Spleen (tissue), 11 donors: ENCODE measurements at regions not wholly inside any gene's neighbourhood (a gene's known extent, or its start where the extent isn't known, plus 50 kb on each side); places are given as distances from the start of the nearest gene placed in this dataset.
A peak's percentile ranks its signal among the peaks of the same experiment; 100 is the strongest.

Experiments
- DNase-seq: peaks from one replicate; pipeline ENCODE4 v3.0.0-alpha.2; 2020
- H3K27ac ChIP-seq, 8 donors: fragments of 200-600 bp; sonication (generic) in 7 of 8; 1 replicate in 4 of 8; 2 replicates in 4 of 8; pipeline versions ENCODE4 v1.5.0 to v1.8.0; 2016 to 2021; ENCODE audit warnings: inconsistent platforms in 4 of 8, mild to moderate bottlenecking in 4 of 8, moderate library complexity in 1 of 8
- H3K27me3 ChIP-seq, 7 donors: fragments of 200-600 bp; sonication (generic) in 6 of 7; replicated peaks in 1 of 7; 1 replicate in 4 of 7; 2 replicates in 3 of 7; pipeline versions ENCODE4 v1.5.0 to v1.8.0; 2016 to 2021; ENCODE audit warnings: inconsistent platforms in 3 of 7, mild to moderate bottlenecking in 1 of 7
- H3K36me3 ChIP-seq, 6 donors: fragments of 200-600 bp; sonication (generic) in 5 of 6; 1 replicate in 4 of 6; 2 replicates in 2 of 6; pipeline versions ENCODE4 v1.5.0 to v1.8.0; 2016 to 2021; ENCODE audit warnings: inconsistent platforms in 2 of 6
- H3K4me1 ChIP-seq, 6 donors: fragments of 200-600 bp; sonication (generic) in 5 of 6; 1 replicate in 3 of 6; 2 replicates in 3 of 6; pipeline versions ENCODE4 v1.5.0 to v1.8.0; 2016 to 2021; ENCODE audit warnings: inconsistent platforms in 3 of 6
- H3K4me3 ChIP-seq, 8 donors: fragments of 200-600 bp; sonication (generic) in 7 of 8; 1 replicate in 4 of 8; 2 replicates in 4 of 8; pipeline versions ENCODE4 v1.5.0 to v1.8.0; 2016 to 2021; ENCODE audit warnings: inconsistent platforms in 4 of 8, mild to moderate bottlenecking in 4 of 8, moderate library complexity in 2 of 8
- H3K9me3 ChIP-seq, 8 donors: fragments of 200-600 bp; sonication (generic) in 7 of 8; 1 replicate in 4 of 8; 2 replicates in 4 of 8; pipeline versions ENCODE4 v1.5.0 to v1.8.0; 2016 to 2021; ENCODE audit warnings: inconsistent platforms in 4 of 8
- POLR2A ChIP-seq, 3 donors: fragments of 450-650 bp; IDR thresholded peaks; one replicate each; pipeline ENCODE4 v1.5.1; 2017; ENCODE audit warnings: antibody characterized with exemption in 3 of 3, mild to moderate bottlenecking in 1 of 3
- POLR2AphosphoS5 ChIP-seq, 3 donors: sonication (generic); formaldehyde crosslinking; IDR thresholded peaks; one replicate each; pipeline ENCODE4 v1.5.1; 2017; ENCODE audit warnings: antibody characterized with exemption in 3 of 3
- WGBS, 5 donors: extraction: QIAGEN DNeasy Blood & Tissue Kit in 3 of 5; methylation state at CpG; one replicate each; pipeline versions ENCODE4 v1.1.5 to v1.1.7; 2013 to 2018; 5-methylcytosine and 5-hydroxymethylcytosine counted together
- intact Hi-C: fragments of 100-400 bp; cut with DNase I; formaldehyde crosslinking; loops from one replicate; pipeline ENCODE4 v1.15.0; 2023; ENCODE audit warnings: low total_unique reads
- TF ChIP-seq, protein P1 (sequence below), 11 experiments: fragments of 200-600 bp in 7 of 11; fragments of 450-650 bp in 4 of 11; sonication (generic) in 4 of 11; IDR thresholded peaks in 8 of 11; conservative IDR thresholded peaks in 3 of 11; 1 replicate in 7 of 11; 2 replicates in 4 of 11; pipeline versions ENCODE4 v1.4.0 to v1.8.0; 2016 to 2021; ENCODE audit warnings: antibody characterized with exemption in 11 of 11, inconsistent platforms in 4 of 11, mild to moderate bottlenecking in 1 of 11
- donor health status: healthy with polysubstance abuse.
- donor health status: DM: no; HTN: no; CAD: no; lungs with moderate emphysema.
- donor health status: DM: no; HTN: no; CAD: no.
- donor health status: Bipolar disorder and iron deficiency.
- donor health status: healthy.
- donor health status: DM: no; HTN: no; CAD: no.
- donor health status: DM: yes; HTN: yes; CAD: no.

GRCh38 chr11:134711588-134711987 lies 299.5 kb upstream of the B3GAT1 start:
- Histone ChIP-seq H3K27me3 (peaks cover 0 to 16% (median 0%) of the 10 kb centered on the region in 7 donors), H3K4me3 (no peak overlapping the region), H3K27ac (no peak overlapping the region), H3K4me1 (no peaks in the 10 kb centered on the region), H3K9me3 (no peaks in the 10 kb centered on the region), H3K36me3 (no peaks in the 10 kb centered on the region)
- DNase-seq = no peak
- TF ChIP-seq, protein P1, sequence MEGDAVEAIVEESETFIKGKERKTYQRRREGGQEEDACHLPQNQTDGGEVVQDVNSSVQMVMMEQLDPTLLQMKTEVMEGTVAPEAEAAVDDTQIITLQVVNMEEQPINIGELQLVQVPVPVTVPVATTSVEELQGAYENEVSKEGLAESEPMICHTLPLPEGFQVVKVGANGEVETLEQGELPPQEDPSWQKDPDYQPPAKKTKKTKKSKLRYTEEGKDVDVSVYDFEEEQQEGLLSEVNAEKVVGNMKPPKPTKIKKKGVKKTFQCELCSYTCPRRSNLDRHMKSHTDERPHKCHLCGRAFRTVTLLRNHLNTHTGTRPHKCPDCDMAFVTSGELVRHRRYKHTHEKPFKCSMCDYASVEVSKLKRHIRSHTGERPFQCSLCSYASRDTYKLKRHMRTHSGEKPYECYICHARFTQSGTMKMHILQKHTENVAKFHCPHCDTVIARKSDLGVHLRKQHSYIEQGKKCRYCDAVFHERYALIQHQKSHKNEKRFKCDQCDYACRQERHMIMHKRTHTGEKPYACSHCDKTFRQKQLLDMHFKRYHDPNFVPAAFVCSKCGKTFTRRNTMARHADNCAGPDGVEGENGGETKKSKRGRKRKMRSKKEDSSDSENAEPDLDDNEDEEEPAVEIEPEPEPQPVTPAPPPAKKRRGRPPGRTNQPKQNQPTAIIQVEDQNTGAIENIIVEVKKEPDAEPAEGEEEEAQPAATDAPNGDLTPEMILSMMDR (IDR thresholded peaks at IDR 0.05 in 8 of 11, conservative IDR thresholded peaks at IDR 0.05 in 3 of 11) = no peak
- no peak for TF ChIP-seq POLR2A (IDR thresholded peaks at IDR 0.05)
- TF ChIP-seq POLR2AphosphoS5 (IDR thresholded peaks at IDR 0.05) = no peak
- WGBS, 5 donors = 84 to 89% (median 86%) methylated on average over 8 of the region's 8 CpGs
- intact Hi-C loops = no loop called here

GRCh38 chr11:134710861-134711407 lies 298.9 kb upstream of the B3GAT1 start:
- H3K36me3 ChIP-seq = no peaks in the 10 kb centered on the region
- H3K9me3 ChIP-seq = no peaks in the 10 kb centered on the region
- H3K4me1 ChIP-seq = no peaks in the 10 kb centered on the region
- H3K27me3 ChIP-seq = peaks cover 0 to 9% (median 0%) of the 10 kb centered on the region in 7 donors
- intact Hi-C loops = no loop called here
- H3K4me3 ChIP-seq = no peak overlapping the region
- DNase-seq = no peak
- 66 to 79% (median 72%) methylated on average over 4 of the region's 4 CpGs for WGBS, 5 donors
- TF ChIP-seq, protein P1 (IDR thresholded peaks at IDR 0.05 in 8 of 11, conservative IDR thresholded peaks at IDR 0.05 in 3 of 11) = no peak
- TF ChIP-seq POLR2A (IDR thresholded peaks at IDR 0.05) (no peak), POLR2AphosphoS5 (IDR thresholded peaks at IDR 0.05) (no peak)
- H3K27ac ChIP-seq = no peak overlapping the region

DNA sequence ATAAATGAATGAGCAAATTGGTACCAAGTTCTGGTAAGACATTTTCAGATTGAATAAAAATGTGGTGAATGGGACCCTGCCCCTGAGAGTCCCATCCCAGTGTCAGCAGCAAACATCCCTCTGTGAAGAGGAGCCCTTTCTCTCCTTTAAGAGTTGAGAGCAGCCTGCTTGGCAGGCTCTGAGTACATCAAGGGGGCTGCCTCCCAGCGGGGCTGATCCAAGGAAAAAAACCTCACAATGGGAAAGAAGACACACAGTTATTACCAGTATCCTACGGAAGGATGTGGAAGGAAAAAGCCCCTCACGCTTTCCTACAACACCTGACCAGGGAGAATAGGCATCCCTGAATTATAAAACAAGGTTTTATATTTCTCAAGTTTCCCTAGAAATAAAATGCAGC lies 293.8 kb upstream of the B3GAT1 start:
- no peak overlapping the region for H3K27ac ChIP-seq
- intact Hi-C loops = no loop called here
- peaks cover 0 to 26% (median 0%) of the 10 kb centered on the region in 7 donors for H3K27me3 ChIP-seq
- 57 to 72% (median 66%) methylated on average over 3 of the region's 3 CpGs for WGBS, 5 donors
- no peaks in the 10 kb centered on the region for H3K4me1 ChIP-seq
- no peak for TF ChIP-seq POLR2AphosphoS5 (IDR thresholded peaks at IDR 0.05)
- no peak for TF ChIP-seq POLR2A (IDR thresholded peaks at IDR 0.05)
- TF ChIP-seq, protein P1 (IDR thresholded peaks at IDR 0.05 in 8 of 11, conservative IDR thresholded peaks at IDR 0.05 in 3 of 11) = no peak
- H3K36me3 ChIP-seq = no peaks in the 10 kb centered on the region
- no peaks in the 10 kb centered on the region for H3K9me3 ChIP-seq
- DNase-seq = no peak
- no peak overlapping the region for H3K4me3 ChIP-seq

DNA sequence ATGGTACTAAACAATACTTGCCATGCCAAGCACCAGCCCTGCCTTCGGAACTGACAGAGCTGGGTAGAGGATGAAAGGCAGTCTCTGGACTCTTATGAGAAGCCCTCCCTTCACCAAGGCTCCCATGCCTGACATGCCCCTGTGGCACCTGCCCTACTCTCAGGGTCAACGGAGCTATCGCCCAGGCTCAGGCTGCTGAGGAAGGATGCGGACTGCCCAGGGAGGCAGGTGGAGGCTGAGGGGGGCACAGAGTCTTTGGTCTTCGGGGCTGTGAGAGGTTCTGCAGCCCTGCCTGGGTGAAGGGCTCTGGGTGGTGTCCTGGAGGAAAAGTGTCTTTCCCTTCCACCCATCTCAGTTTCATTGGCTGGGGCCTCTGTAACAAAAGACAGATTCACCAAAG lies 290.8 kb upstream of the B3GAT1 start:
- DNase-seq = peak; percentile 63
- Histone ChIP-seq H3K27me3 (peaks cover 0 to 37% (median 0%) of the 10 kb centered on the region in 7 donors), H3K4me1 (no peaks in the 10 kb centered on the region), H3K9me3 (no peaks in the 10 kb centered on the region), H3K4me3 (no peak overlapping the region), H3K36me3 (no peaks in the 10 kb centered on the region), H3K27ac (no peak overlapping the region)
- intact Hi-C loops = no loop called here
- TF ChIP-seq POLR2AphosphoS5 (IDR thresholded peaks at IDR 0.05) (no peak), POLR2A (IDR thresholded peaks at IDR 0.05) (no peak)
- TF ChIP-seq, protein P1 (IDR thresholded peaks at IDR 0.05 in 8 of 11, conservative IDR thresholded peaks at IDR 0.05 in 3 of 11) = no peak
- WGBS, 5 donors = 79 to 87% (median 84%) methylated on average over 5 of the region's 5 CpGs
